ENCODE measurements at regions not wholly inside any gene's neighbourhood (a gene's known extent, or its start where the extent isn't known, plus 50 kb on each side); places are given as distances from the start of the nearest gene placed in this dataset.
"Not testable (repeated sequence)": the region's sequence is repeated elsewhere in the genome, so short reads cannot be mapped to it uniquely, and the experiment has no call there.

- DNase-seq (ENCODE audit: low read depth in 2 of 2) = no peak
Observed at GRCh38 chr10:29794776-29795611, 160.2 kb upstream of the SVIL start.

GRCh38 chr10:29791773-29792172, 157.0 kb upstream of the SVIL start:
- DNase-seq (ENCODE audit: low read depth in 2 of 2) = no peak

DNA sequence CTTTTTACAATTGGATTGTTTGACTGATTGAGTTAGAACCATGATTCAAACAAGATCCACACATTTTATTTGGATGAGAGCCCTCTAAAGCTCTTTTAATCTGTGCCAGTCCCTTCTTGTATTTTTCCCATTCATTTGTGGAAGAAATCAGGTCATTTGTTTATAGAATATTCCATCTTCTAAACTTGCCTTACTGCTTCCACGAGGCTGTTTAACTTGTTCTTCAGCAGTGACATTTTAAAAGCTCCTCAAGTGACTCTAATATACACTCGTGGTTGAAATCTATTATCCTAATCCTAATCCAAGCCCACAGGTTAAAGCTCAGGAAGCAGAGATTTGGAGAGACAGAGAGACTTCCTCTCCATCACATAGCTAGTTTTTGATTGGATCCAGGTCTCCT, 155.4 kb upstream of the SVIL start:
- no peak for DNase-seq (ENCODE audit: low read depth in 2 of 2)

- no peak for DNase-seq (ENCODE audit: low read depth in 2 of 2)
Observed at GRCh38 chr10:29788113-29788512, 153.3 kb upstream of the SVIL start.

DNA sequence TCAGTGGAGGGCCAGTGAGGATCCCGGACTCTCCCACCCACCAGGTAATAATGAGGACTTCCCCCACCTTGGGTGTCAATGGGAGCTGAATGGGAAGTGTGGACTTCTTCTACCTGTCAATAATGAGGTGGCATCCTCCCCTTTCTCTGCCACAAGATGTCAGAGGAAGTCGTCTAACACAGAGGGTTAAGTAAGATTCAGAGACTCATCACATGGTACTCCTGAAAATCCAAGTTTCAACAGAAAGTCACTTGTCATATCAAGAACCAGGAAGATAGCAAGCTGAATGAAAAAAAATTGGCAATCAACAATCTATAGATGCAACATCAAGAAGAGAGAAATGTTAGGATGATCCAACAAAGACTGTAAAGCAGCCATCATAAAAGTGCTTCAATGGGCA, 150.9 kb upstream of the SVIL start:
- no peak for DNase-seq (ENCODE audit: low read depth in 2 of 2)

DNA sequence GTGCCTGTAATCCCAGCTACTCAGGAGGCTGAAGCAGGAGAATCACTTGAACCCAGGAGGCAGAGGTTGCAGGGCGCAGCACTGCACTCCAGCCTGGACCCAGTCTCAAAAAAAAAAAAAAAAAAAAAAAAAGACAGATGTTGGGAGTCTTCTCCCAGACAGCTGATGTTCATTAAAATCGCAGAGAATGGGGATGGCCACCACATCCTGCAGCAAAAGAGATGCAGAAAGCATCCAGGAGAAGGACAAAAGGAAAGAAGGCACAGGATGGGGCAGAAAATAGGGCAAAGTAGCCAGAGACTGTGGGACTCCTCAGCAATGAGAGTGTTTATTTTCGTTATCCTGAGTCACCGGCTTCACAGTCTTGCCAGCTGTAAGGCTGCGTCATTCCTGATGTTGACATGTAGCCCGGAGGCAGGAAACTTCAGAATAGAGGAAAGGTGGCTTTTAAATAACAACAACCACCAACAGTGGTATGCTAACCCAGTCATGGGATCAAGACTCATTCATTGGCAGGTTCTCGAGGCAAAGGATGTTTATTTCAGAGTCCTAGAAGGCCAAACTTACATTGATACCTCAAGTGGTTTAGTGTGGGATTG, 149.5 kb upstream of the SVIL start:
- DNase-seq (ENCODE audit: low read depth in 2 of 2) = peak; percentile 75 to 78

DNA sequence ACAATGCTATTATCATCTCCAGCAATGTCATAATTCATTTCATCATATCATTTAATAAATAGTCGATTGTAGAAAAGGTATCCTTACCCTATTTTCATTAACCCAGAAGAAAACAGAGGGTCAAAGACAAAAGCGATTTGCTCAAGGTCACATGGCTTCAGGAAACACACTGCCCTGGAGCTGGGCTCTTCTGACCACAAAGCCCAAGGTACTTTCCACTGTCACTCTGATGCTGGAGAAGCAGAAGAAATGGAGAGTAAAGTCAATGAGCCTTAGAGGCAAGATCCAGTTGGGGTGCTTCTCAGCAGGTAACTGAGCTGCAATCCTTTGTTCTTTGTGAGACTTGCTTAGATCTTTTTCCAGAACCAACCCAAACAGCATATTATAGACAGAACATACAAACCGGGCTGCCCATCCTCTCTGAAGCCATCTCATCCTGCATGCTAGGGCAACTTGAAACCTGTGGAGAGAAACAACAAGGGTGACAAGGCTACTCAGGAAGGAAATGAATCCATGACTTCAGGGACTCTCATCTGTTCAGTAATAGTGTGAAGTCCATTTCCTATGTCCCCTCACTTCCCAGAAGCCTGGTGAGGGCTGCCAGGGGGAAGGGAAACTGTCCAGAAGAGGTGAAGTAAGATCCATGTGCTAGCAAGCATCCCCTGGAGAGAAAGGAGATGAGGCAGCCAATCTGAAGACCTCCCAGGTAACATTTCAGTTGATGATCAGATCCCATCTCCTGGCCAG, 148.6 kb upstream of the SVIL start:
- DNase-seq (ENCODE audit: low read depth in 2 of 2) = no peak

- DNase-seq (ENCODE audit: low read depth in 2 of 2) = no peak
Observed at GRCh38 chr10:29780639-29781038, 145.9 kb upstream of the SVIL start.

DNA sequence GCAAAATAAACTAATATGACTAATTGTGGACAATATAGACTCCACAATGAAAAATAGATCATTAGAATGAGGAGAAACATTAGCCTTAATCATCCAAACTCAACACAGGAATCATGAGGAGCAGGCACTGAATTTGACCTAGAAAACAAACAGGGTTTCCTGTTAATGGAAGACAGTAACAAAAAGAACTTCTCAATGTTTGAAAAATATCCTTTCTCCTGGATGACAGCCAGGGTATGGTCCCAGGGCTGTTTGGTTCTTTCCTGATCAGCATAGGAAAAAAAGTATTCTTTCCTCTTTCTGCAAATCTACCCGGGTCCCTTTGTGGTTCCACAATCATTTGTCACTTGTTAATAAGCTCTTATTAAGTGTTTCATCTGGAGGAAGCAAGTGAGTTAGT, 145.3 kb upstream of the SVIL start:
- no peak for DNase-seq (ENCODE audit: low read depth in 2 of 2)

- DNase-seq (ENCODE audit: low read depth in 2 of 2) = no peak
Observed at GRCh38 chr10:29776246-29776645, 141.5 kb upstream of the SVIL start.

- no peak for DNase-seq (ENCODE audit: low read depth in 2 of 2)
Observed at GRCh38 chr10:29774475-29774874, 139.7 kb upstream of the SVIL start.

DNA sequence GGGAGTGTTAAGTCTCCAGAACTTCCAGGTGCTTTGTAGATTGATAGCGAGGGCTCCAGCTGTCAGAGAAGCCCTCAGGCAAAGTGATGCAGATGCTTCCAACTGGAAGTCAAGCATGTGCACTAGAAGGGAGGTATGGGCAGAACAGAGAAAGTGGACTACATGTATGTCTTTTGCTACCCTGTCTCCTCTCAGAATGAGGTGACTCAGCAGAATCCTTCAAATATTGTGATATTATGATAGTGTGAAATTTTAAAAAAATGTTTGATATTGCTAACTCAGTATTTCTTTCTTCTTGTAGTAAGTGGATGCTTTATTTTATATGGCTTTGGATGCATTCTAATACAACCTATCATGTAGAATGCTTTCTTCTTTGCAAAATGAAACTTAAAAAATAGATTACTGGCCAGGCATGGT, 138.9 kb upstream of the SVIL start:
- DNase-seq (ENCODE audit: low read depth in 2 of 2) = no peak

DNA sequence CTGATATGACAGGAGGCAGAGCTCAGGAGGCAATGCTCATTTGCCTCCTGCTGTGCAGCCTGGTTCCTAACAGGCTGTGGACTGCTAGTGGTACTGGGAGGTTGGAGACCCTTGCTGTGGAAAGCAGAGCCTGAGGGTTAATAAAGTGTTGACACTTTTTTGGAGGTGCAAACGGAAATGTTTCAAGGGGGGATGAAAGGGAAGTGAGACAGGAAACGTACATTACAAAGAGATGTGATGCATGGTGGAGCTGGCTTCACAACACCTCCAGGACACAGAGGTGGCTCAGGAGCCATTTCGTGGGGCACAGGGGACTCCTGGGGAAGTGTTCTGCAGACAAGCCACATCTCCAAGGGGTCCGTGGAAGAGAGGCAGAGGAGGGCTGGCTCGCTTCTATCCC, 137.6 kb upstream of the SVIL start:
- DNase-seq (ENCODE audit: low read depth in 2 of 2) = no peak

- DNase-seq (ENCODE audit: low read depth in 2 of 2) = no peak
Observed at GRCh38 chr10:29771376-29771775, 136.6 kb upstream of the SVIL start.

DNA sequence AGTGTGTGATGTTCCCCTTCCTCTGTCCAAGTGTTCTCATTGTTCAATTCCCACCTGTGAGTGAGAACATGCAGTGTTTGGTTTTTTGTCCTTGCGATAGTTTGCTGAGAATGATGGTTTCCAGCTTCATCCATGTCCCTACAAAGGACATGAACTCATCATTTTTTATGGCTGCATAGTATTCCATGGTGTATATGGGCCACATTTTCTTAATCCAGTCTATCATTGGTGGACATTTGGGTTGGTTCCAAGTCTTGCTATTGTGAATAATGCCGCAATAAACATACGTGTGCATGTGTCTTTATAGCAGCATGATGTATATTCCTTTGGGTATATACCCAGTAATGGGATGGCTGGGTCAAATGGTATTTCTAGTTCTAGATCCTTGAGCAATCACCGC, 134.5 kb upstream of the SVIL start:
- not testable (repeated sequence) for DNase-seq (ENCODE audit: low read depth in 2 of 2)

DNA sequence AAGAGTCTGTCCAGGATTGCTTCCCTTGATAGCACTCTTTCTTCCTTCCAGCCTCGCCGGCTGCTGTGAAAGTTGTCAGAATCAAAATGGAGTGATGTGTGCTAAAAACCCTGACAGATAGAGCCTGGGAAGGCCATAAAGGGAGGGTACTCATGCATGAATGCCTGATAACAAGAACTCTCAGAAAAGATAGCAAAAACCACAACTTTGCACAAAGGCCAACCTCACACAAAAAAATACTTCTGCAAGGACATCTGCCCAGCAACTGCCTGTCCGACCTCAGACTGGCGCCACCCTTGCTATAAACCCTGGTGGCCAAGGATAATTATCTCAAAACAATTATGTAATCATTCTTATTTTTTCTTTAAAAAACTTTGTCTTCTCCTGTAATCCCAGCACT, 133.2 kb upstream of the SVIL start:
- DNase-seq (ENCODE audit: low read depth in 2 of 2) = no peak

- no peak for DNase-seq (ENCODE audit: low read depth in 2 of 2)
Observed at GRCh38 chr10:29766753-29767152, 132.0 kb upstream of the SVIL start.

- no peak for DNase-seq (ENCODE audit: low read depth in 2 of 2)
Observed at GRCh38 chr10:29765330-29765729, 130.6 kb upstream of the SVIL start.

DNA sequence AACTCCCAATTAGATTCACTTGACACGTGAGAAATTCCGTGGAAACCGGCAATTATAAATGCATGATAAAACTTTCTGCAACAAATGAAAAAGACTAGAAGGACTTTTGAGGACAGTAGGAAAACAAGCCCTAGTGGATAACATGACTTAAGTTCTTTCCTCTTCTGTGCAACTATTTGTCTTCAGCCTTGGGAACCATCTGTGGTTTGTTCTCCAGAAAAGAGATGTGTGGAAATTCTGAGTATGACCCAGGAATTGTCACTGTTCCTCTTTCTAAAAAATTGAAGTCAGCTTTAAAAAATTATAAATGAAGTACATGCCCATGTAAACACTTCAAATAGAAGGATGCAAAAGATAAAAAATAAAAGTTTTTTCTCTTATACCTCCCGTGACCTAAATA, 128.6 kb upstream of the SVIL start:
- DNase-seq (ENCODE audit: low read depth in 2 of 2) = no peak

DNA sequence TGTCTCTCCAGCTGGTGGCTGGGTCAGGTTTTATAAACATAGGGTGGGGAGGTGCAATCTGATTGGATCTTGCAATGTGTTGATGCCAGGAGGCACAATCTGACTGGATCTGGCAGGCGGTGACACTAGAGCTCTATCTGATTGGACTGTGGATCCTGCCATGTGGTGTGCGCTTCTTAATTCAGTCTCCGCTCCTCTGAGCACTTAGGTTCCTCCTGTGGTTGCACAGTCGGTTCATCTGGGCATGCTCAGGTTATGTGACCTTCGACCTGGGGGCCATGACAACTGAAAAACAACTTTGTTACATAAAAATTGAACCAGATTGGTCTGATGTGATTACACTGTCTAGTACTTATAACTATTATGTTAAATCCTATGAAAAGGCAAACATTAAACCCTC, 127.1 kb upstream of the SVIL start:
- DNase-seq (ENCODE audit: low read depth in 2 of 2) = no peak

DNA sequence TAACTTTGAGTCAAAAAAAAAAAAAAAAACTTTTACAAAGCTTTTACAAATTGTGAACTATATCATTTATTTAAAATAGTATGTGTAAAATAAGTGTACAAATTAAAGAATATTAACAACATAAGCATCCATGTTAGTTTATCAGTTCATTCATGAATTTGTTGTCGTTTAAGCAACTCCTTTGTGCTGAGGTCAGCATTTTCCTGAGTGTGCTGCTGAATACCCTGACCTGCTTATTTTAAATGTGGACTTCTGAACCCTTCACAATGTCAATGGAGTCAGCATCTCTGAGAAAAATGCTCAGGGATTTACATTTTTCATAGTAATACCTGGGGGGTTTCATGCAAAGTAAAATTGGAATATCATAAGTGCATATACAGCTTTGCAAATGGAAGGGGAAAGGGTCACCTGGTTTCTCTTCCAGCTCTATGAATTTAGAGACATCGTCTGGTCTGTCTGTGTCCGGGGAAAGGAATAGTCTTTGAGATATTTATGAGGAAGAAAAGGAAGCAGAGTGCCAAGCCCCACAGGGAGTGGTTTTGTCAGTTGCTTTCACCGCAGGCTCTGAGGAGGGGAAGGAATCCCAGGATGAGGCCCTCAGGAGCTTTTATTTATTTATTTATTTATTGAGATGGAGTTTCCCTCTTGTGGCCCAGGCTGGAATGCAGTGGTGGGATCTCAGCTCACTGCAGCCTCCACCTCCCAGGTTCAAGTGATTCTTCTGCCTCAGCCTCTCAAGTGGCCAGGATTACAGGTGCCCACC, 125.5 kb upstream of the SVIL start:
- DNase-seq (ENCODE audit: low read depth in 2 of 2) = no peak
